ENCODE measurements at regions not wholly inside any gene's neighbourhood (a gene's known extent, or its start where the extent isn't known, plus 50 kb on each side); places are given as distances from the start of the nearest gene placed in this dataset.

DNA sequence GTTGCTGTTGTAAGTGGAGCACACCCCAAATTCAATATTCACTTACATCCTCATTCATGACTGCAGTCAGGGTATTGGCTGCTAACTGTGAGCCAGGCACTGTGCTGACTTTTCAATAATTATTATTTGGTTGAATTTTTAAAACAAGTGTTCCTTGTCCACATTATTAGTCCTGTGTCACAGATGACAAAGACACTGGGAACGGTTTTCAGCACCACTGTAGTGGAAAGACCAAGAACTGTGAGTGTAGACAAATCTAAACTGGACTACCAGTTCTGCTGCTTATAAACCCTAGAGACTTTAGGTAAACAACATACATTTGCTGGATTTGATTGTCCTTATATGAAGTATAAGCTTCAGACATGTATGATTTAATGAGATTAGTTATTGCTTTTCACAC is 197.7 kb upstream of the ROBO2 start:
- DNase-seq, result no peak

DNA sequence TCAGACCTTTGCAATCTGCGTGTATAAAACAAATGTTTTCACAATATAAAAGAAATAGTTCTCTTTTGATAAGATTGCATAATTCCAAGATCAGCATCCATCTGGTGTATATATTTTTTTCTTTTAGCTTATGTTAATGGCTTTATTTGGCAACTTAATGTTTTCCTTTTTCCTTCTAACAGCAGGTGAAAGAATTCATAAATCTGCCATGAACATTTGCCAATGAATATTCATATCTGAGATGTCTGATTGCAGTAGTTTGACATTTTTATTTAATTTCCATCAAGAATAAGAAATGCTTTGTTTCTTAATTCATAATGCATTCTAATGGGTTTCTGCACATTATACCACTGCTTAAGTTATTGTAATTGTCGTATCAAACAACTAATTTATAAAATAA is 184.4 kb upstream of the ROBO2 start:
- no peak for DNase-seq

DNA sequence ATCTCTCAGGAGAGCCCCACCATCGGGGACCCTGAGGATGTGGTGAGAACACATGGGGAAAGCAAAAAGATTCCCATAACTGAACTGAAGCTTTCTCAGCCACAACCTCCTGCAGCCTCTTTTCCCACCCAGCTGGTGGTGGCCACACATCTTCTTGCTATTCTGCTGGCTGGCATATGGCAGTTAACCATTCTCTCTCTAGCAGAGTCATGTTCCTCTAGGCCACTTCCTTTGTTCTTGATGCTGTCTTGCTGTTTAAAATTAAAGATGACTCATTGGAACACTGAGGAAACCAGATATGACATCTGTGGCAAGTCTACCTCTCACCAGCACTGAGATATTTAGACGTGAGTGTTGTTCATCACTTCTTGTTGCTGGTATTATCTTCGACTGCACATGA is 180.3 kb upstream of the ROBO2 start:
- no peak for DNase-seq

GRCh38 chr3:76864355-76864754 is 175.5 kb upstream of the ROBO2 start:
- DNase-seq, result no peak

- DNase-seq, result no peak
These were observed 173.0 kb upstream of the ROBO2 start for GRCh38 chr3:76866729-76867408.

- DNase-seq, result no peak
These were observed 170.0 kb upstream of the ROBO2 start for GRCh38 chr3:76869726-76870384.

- no peak for DNase-seq
These were observed 168.2 kb upstream of the ROBO2 start for GRCh38 chr3:76871655-76872054.

DNA sequence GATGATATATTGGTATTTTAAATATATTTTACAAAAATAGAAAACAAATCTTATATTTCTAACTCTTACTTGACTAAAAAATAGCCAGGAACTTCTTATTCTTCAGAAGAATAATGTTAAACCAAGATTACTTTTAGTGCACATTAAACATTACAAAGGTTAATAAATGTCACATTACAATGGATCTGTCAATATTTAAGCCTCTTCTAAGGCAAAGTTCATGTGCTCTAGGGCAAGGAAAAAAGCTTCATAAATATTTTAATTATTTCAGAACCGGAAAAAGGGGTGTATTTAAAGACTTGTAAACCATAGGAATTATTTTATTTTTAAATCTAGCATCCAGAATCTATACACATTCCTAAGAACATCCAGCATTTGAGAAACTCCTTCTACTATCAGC is 166.9 kb upstream of the ROBO2 start:
- no peak for DNase-seq

DNA sequence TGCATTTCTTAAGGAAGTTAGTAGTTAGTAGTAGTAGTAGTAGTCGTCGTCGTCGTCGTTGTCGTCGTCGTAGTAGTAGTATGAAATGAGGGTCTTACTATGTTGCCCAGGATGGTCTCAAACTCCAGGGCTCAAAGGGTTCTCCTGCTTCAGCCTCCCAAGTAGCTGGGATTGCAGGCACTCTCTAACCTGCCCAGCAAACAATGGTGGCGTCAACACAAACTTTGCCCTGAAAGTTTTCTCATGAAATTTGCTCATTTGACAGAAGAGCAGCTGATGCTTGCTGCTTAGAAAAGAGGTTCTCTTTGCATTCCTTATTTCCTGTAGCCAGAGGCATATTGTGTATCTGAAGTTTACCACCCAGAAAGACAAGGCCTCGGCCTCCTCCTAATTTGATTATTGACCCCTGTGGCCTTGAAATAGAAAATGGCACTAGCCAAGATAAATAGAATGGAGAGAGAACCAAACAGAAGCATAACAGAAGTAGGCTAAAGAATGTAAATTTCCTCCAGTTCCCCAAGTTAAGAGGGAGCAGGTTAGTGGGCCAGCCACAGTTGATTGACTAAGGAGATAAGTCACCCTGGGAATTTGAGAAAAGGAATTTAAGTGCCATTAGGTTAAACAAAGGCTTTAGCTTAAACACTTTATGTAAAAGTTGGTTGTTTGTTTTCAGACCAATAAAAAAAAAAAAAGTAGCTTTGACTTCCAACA is 166.2 kb upstream of the ROBO2 start:
- DNase-seq, result no peak

DNA sequence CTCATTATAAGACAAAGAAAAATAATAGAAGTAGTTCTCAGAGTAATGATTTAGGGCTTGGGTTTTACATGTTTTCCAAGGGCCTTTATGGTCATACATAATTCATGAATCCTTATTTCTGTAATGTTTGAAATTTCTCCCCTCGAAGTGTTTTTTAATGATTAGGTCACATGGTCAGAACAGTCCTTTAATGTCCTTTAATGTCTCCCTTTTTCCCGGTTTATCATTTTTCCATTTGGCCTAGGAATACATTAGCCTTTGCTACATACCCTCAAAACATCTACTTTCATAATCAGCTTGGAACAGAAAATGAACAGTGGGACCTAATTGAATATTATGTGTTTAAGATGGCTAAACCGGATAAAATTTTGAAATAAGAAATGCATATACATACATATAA is 159.9 kb upstream of the ROBO2 start:
- DNase-seq, result no peak

- DNase-seq, result no peak
These were observed 153.0 kb upstream of the ROBO2 start for GRCh38 chr3:76886761-76887500.

DNA sequence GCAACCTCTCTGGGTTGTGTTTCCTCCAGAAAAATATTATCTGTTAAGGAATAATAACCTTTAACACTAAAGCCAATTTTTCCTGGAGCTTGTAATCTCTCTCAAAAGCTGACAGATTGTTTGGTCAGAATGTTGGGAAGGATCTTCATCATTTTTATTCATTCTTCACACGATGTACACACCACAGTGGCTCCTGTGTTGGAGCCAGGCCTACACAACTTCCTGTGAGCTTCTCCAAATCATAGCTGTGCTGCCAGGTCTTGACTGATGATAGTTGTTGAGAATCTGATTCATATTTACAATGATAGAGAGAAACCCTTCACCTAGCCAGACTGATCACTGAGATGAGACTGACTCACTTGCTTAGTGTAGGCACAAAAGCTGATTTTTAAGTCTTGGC is 151.0 kb upstream of the ROBO2 start:
- no peak for DNase-seq

- DNase-seq, result no peak
These were observed 150.0 kb upstream of the ROBO2 start for GRCh38 chr3:76889911-76890310.

DNA sequence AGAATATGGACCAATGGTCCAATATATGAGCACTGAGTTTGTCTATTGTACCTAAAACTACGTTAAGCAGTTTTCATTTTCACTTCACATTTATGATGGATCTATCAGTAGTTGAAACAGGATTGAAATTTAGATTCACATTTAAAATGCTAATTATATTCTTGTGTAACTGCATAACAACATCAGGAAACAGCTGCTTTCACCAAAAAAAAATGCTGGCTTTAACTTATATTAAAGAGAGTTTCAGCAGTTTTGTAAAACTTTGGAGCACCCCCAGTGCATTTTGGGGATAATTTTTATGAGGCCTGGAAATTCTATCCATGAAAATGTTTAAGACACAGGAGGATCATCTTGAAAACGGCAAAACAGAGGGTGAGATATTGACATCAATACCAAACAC is 142.8 kb upstream of the ROBO2 start:
- no peak for DNase-seq

DNA sequence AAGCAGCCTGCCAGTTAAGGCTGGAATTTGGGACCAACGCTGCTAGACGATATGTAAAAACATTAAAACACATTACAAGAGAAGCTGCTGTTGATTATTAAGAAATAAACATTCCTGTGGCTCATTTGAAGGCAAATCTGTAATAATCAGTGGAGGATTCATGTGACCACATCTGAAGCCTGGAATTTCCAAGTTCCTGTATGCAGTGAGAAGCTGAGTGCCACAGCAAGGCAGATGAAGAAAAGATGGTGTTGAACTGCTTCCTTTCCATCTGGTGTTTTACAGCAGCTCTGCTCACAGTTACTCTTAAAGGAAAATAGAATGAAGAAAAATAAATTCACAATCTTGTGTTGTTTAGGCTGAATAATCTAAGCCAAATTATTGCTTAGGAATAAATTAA is 139.3 kb upstream of the ROBO2 start:
- DNase-seq, result no peak

DNA sequence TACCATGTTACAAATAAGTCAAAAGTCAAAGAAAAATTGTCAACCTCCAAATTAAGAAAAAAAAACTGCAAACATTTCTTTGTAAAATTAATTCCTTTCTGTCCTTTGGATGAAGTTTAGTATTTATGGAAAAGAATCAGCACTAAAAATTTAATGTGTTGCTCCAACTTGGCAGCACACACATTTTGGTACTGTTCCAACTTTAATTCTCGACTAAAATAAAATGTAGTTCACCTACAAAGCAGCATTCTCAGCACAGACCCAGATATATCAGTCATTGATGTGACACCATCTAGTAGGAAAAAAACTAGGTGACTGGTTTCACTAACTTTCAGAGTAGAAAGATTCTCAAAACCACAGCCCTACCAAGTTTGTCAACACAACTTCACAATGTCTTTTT is 131.7 kb upstream of the ROBO2 start:
- no peak for DNase-seq

- no peak for DNase-seq
These were observed 127.0 kb upstream of the ROBO2 start for GRCh38 chr3:76912841-76913383.

DNA sequence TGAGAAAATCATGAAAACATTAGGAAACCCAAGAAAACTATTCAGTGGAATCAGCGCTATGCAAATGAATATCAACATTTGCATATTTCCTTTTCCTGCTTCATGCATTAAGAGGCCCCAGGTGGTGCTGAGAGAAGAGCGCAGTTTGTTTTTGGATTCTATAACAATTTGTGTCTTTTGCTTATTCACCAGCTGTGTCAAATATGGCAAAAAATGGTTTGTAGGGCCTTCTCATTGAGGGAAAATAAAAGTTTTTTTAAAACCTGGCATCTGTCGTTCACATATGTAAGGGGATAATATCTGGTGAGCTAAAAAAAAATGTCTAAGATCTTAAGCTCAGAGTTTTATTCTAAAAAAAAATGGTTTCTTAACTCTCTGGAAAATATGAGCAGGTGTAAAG is 122.5 kb upstream of the ROBO2 start:
- DNase-seq, result no peak

DNA sequence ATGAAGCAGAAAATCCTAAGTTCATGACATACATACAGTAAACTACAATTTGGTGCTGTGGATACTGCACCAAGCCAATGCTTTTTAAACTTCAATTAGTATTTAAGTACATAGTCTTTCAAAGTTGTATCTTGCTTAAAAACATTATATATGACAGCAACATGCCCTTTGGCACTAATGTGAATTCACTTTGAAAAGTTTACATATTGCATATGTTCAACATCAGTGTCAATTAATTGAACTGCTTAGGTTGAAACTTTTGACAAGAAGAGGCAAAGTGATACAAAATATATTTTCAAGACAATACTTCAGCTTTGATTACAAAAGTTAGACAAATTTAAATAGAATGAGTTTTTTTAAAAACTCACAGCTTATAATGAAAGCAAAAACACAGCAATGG is 119.4 kb upstream of the ROBO2 start:
- DNase-seq, result no peak

DNA sequence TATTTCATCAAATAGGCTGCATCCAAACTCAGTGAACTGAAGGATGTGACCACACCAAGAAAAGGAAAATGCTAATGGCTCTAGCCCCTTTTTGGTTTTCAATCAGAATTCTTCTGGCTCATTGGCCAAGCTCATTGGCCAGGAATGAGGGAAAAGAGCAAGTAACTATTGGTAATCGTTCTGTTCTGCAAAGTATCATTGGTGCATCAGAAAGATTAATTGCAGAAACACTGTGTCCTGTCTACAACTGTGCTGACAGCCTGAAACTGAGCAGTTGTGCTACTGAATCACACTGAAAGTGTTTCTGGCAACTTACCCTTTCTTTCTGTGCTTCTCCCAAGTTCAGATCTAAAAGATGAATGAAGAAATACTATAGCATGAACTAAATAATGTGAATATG is 116.4 kb upstream of the ROBO2 start:
- no peak for DNase-seq

- DNase-seq, result no peak
These were observed 109.2 kb upstream of the ROBO2 start for GRCh38 chr3:76930712-76931111.

GRCh38 chr3:76933245-76933644 is 106.7 kb upstream of the ROBO2 start:
- DNase-seq, result no peak

DNA sequence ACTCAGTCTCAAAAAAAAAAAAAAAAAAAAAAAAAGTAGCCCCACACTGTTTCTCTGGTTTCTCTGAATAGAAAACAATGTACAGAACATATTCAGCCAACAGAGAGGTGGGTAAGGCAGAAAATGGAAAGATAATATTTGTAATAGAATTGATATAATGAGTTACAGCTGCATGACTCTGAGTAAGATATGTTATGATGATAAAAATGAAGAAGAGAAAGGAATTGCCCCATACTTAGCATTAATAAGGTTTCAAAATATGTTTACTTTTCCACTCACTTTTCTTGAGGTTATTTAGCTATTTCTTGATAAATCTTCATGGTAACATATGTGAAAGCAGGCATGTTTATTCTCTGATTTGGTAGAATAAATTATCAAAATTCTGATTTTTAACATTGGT is 100.9 kb upstream of the ROBO2 start:
- no peak for DNase-seq
